LNCaP clone FGC (cell line): ENCODE measurements at regions not wholly inside any gene's neighbourhood (a gene's known extent, or its start where the extent isn't known, plus 50 kb on each side); places are given as distances from the start of the nearest gene placed in this dataset.

Experiments used
- DNase-seq: peaks from one replicate; pipeline ENCODE4 v3.0.0-alpha.2; 2011; ENCODE audit warnings: low read depth
- H3K4me3 ChIP-seq: 2 replicates; pipeline ENCODE4 v1.5.1; 2011; ENCODE audit warnings: mild to moderate bottlenecking, low read depth, low read length, control low read depth
- TF ChIP-seq, protein P1 (sequence below): IDR thresholded peaks from 2 replicates; pipeline ENCODE4 v1.5.1; 2012; ENCODE audit warnings: mild to moderate bottlenecking; ENCODE audit not compliant: control insufficient read depth, insufficient read depth; ENCODE audit errors: extremely low read depth

GRCh38 chr14:42057111-42057510 is 450.4 kb downstream of the LRFN5 start:
- DNase-seq, result no peak
- TF ChIP-seq, protein P1, sequence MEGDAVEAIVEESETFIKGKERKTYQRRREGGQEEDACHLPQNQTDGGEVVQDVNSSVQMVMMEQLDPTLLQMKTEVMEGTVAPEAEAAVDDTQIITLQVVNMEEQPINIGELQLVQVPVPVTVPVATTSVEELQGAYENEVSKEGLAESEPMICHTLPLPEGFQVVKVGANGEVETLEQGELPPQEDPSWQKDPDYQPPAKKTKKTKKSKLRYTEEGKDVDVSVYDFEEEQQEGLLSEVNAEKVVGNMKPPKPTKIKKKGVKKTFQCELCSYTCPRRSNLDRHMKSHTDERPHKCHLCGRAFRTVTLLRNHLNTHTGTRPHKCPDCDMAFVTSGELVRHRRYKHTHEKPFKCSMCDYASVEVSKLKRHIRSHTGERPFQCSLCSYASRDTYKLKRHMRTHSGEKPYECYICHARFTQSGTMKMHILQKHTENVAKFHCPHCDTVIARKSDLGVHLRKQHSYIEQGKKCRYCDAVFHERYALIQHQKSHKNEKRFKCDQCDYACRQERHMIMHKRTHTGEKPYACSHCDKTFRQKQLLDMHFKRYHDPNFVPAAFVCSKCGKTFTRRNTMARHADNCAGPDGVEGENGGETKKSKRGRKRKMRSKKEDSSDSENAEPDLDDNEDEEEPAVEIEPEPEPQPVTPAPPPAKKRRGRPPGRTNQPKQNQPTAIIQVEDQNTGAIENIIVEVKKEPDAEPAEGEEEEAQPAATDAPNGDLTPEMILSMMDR, result no peak
- H3K4me3 ChIP-seq, result no peak overlapping the region

DNA sequence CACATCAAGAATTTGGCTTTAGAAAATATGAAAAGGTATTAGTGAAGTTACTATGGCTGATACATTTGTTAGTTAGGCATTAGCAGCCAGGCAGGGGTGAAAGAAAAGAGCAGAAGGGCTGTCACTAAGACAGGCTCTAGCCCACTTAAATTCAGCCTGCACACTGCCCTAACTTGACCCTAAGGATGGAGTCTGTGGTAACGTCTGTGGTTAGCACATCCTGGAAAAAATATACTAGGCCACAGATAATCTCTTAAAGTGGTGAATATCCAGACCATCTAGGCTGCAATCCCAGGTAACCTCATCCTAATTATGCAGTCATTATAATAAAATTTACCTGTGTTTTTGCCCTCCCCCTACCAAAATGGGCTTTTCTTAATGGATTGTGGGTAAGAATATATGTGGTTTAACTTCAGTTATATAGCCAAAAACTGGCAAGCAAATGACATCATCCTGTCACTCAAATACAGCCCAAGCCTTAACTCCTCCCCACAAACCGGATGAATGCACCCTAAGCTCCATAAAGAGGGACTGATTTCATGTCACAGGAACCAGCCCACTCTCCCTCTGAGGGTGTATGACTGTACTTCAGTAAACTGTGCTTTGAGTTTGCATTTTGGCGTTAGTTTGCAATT is 440.9 kb downstream of the LRFN5 start:
- no peak for DNase-seq
- no peak overlapping the region for H3K4me3 ChIP-seq
- TF ChIP-seq, protein P1, result no peak

GRCh38 chr14:42045383-42045782 is 438.7 kb downstream of the LRFN5 start:
- H3K4me3 ChIP-seq, result no peak overlapping the region
- TF ChIP-seq, protein P1, result no peak
- no peak for DNase-seq

DNA sequence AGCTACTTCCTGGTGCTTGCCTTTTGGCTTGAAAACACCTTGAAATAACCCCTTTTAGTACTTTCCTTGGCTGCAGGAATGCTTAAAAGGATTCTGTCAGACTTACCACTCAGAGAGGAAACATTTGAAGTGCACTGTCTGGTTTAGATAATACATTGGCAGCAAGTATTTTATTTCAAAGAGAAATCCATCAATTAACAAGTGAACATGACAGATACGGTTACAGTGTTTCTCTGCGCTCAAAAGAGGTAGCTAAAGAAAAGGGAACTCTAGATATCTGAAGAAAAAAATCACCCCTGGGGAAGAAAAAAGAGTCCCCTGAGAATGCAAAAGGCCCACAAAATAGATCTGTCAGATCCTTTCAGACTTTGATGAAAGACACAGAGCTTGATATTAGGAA is 421.9 kb downstream of the LRFN5 start:
- TF ChIP-seq, protein P1, result no peak
- no peak for DNase-seq
- no peak overlapping the region for H3K4me3 ChIP-seq

DNA sequence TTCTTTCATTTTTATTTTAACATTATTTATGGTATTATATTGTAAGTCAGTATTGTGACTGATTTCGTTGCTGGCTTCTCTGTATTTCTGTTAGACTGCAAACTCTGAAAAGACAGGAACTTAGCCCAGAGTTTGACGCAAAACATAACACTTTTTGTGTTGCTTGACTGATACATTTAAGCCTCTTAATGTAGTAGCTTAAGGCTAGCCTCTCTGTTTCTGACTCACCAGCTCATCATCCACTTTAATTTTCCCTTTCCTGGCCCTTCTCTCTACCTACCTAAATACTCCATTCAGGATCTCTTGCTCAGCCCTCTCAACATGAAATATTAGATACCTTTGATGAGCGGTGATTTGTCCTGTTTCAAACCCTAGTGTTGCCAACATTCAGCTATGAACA is 420.6 kb downstream of the LRFN5 start:
- DNase-seq, result no peak
- TF ChIP-seq, protein P1, result no peak
- no peak overlapping the region for H3K4me3 ChIP-seq

GRCh38 chr14:42023452-42023851 is 416.8 kb downstream of the LRFN5 start:
- TF ChIP-seq, protein P1, result no peak
- DNase-seq, result peak; percentile 55
- no peak overlapping the region for H3K4me3 ChIP-seq

DNA sequence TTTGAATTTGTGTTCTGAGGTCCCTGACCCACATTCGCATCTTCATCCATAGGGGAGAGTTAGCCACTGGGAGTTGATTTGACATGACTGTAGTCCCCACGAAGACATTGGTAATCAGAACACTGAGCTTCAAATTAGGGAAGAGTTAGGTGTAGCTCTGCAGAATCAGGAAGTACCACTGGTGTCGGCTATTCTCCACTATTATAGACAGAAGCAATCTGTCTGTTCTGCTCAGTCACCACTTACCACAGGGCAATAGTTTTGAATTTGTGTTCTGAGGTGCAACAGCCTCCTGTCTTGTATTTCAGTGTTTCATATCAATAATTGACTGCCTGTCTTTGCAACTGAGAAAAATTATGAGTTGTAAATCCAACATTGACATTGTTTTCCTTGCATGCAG is 407.6 kb downstream of the LRFN5 start:
- H3K4me3 ChIP-seq, result no peak overlapping the region
- TF ChIP-seq, protein P1, result no peak
- DNase-seq, result no peak
